ENCODE measurements at regions not wholly inside any gene's neighbourhood (a gene's known extent, or its start where the extent isn't known, plus 50 kb on each side); places are given as distances from the start of the nearest gene placed in this dataset.

DNA sequence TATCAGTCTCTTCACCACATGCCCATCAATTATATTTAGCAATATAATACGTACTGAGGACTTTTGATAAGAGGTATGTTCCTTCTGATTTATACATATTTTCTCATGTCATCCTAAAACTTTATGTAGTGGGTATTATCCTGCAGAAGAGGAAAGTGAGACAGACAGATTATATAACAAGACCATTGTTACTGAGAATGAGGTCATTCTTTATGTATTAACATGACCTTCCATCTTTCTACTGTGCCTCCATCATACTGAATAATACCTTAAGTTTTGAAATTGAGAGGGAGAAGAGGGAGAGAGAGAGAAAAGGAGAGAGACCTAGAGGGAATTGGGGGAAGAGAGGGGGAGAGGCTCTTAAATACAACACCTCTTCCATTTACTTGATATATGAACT, 90.9 kb upstream of the CARMIL1 start:
- TF ChIP-seq YY1 (IDR thresholded peaks at IDR 0.05; ENCODE audit: insufficient read depth, insufficient read length): no peak
- no peak for TF ChIP-seq ZNF274 (IDR thresholded peaks at IDR 0.05; ENCODE audit: low read depth, low read length)
- TF ChIP-seq SUZ12 (IDR thresholded peaks at IDR 0.05; ENCODE audit: extremely low read depth, insufficient read depth, insufficient read length): no peak
